SK-N-MC (cell line): ENCODE measurements at regions not wholly inside any gene's neighbourhood (a gene's known extent, or its start where the extent isn't known, plus 50 kb on each side); places are given as distances from the start of the nearest gene placed in this dataset.

Source experiments
- EZH2 ChIP-seq: fragments of 200-600 bp; sonication (generic); IDR thresholded peaks from one replicate; pipeline ENCODE4 v1.6.1; 2017; ENCODE audit warnings: antibody characterized with exemption
- FOXP2 ChIP-seq: optimal IDR thresholded peaks from 2 replicates; pipeline ENCODE3; 2011; ENCODE audit warnings: mild to moderate bottlenecking, moderate library complexity; ENCODE audit not compliant: insufficient read depth; ENCODE audit errors: extremely low read length, control extremely low read depth
- POLR2AphosphoS5 ChIP-seq: IDR thresholded peaks from 2 replicates; pipeline ENCODE4 v1.6.1; 2012; ENCODE audit warnings: mild to moderate bottlenecking, low read depth, low read length, borderline replicate concordance

DNA sequence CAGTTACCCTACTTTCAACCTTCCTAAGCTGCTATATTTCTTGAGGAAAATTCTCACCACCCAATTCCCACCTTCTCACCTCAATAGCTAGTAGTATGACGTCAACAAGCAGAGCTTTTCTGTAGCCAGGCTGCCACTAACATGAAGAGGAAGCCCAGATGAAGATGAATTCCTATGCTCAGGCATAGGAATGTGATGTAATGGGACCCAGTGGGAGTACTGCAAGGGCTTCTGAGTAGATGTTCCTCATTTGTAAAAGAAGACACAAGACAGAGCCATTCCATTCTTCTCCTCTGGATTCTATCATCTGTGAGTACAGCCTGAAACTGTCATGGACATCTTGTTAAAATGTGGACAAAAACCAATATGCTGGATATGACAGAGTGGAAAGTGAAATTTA, 81.6 kb upstream of the KLF3 start:
- no peak for TF ChIP-seq POLR2AphosphoS5
- TF ChIP-seq FOXP2, result no peak
- no peak for TF ChIP-seq EZH2
